Natural killer cell (primary cell): ENCODE measurements at regions not wholly inside any gene's neighbourhood (a gene's known extent, or its start where the extent isn't known, plus 50 kb on each side); places are given as distances from the start of the nearest gene placed in this dataset.

Experiments used
- ATAC-seq, 3 donors: fragments of 150-1000 bp in 2 of 3; fragments of 200-7000 bp in 1 of 3; cut with Tn5 transposase; 1 replicate in 1 of 3; 2 replicates in 2 of 3; pipeline ENCODE4 v1.10.0; 2021; ENCODE audit warnings: mild to moderate bottlenecking in 2 of 3, moderate library complexity in 2 of 3
- DNase-seq, 2 donors: peaks; one replicate each; pipeline versions ENCODE4 v3.0.0 to v3.0.0-alpha.2; 2013 to 2021; ENCODE audit warnings: mixed read lengths in 1 of 2
- H3K27ac ChIP-seq: one replicate; pipeline ENCODE4 v1.5.1; 2013; ENCODE audit warnings: mild to moderate bottlenecking, low read length
- H3K27me3 ChIP-seq: one replicate; pipeline ENCODE4 v1.6.1; 2013; ENCODE audit warnings: low read length; ENCODE audit not compliant: control insufficient read depth, insufficient read depth
- H3K36me3 ChIP-seq: one replicate; pipeline ENCODE4 v1.6.1; 2013; ENCODE audit warnings: low read length; ENCODE audit not compliant: control insufficient read depth, insufficient read depth
- H3K4me1 ChIP-seq: one replicate; pipeline ENCODE4 v1.6.1; 2013; ENCODE audit warnings: low read length; ENCODE audit not compliant: control insufficient read depth, insufficient read depth
- H3K4me3 ChIP-seq: one replicate; pipeline ENCODE4 v1.5.1; 2013; ENCODE audit warnings: low read length
- H3K9me3 ChIP-seq: one replicate; pipeline ENCODE4 v1.6.1; 2013; ENCODE audit warnings: low read length; ENCODE audit not compliant: control insufficient read depth, insufficient read depth
- H3K27ac Mint-ChIP-seq, 2 donors: one replicate each; pipeline ENCODE4 v1.8.0; 2022; ENCODE audit warnings: mild to moderate bottlenecking in 2 of 2, mixed read lengths in 2 of 2, moderate library complexity in 1 of 2
- H3K27me3 Mint-ChIP-seq, 2 donors: one replicate each; pipeline ENCODE4 v1.8.0; 2022; ENCODE audit warnings: low read depth in 2 of 2, mixed read lengths in 2 of 2
- H3K36me3 Mint-ChIP-seq: one replicate; pipeline ENCODE4 v1.8.0; 2022; ENCODE audit warnings: mixed read lengths
- H3K4me1 Mint-ChIP-seq, 2 donors: one replicate each; pipeline ENCODE4 v1.8.0; 2022; ENCODE audit warnings: mixed read lengths in 2 of 2
- H3K4me3 Mint-ChIP-seq: one replicate; pipeline ENCODE4 v1.8.0; 2022; ENCODE audit warnings: mild to moderate bottlenecking, moderate library complexity, mixed read lengths
- H3K9me3 Mint-ChIP-seq, 2 donors: one replicate each; pipeline ENCODE4 v1.8.0; 2022; ENCODE audit warnings: mixed read lengths in 2 of 2
- CTCF ChIP-seq: fragments of 200-600 bp; IDR thresholded peaks from one replicate; pipeline ENCODE4 v1.8.0; 2022; ENCODE audit warnings: antibody characterized with exemption
- WGBS: methylation state at CpG from one replicate; pipeline ENCODE4 v1.1.7; 2013; ENCODE audit warnings: missing lambda C conversion rate; ENCODE audit not compliant: insufficient coverage; 5-methylcytosine and 5-hydroxymethylcytosine counted together
- intact Hi-C: fragments of 100-400 bp; cut with micrococcal nuclease; formaldehyde crosslinking; loops from one replicate; pipeline ENCODE4 v1.14.2; 2022

GRCh38 chr18:42426496-42427015 is 471.5 kb downstream of the PIK3C3 start:
- TF ChIP-seq CTCF = no peak
- no peak for ATAC-seq
- intact Hi-C loops = loop anchor here (10.0 kb wide), 1 partner anchor 48 kb away; no protein-coding TSS in a partner anchor

GRCh38 chr18:42429196-42429595 is 474.2 kb downstream of the PIK3C3 start:
- Mint-ChIP-seq H3K27ac (no peak overlapping the region), H3K36me3 (peaks cover 9% of the 10 kb centered on the region), H3K4me1 (no peaks in the 10 kb centered on the region), H3K9me3 (peaks cover 18 to 21% of the 10 kb centered on the region in 2 donors), H3K4me3 (no peak overlapping the region), H3K27me3 (no peaks in the 10 kb centered on the region)
- DNase-seq = no peak
- H3K4me3 ChIP-seq = no peak overlapping the region
- 66% methylated on average over 5 of the region's 5 CpGs for WGBS
- H3K36me3 ChIP-seq = no peaks in the 10 kb centered on the region
- H3K9me3 ChIP-seq = peaks cover 6% of the 10 kb centered on the region
- no peak overlapping the region for H3K27ac ChIP-seq
- intact Hi-C loops = loop anchor here (10.0 kb wide), 1 partner anchor 46 kb away; no protein-coding TSS in a partner anchor
- TF ChIP-seq CTCF = no peak
- H3K27me3 ChIP-seq = no peaks in the 10 kb centered on the region
- H3K4me1 ChIP-seq = no peaks in the 10 kb centered on the region
- no peak for ATAC-seq

More at GRCh38 chr18:42426496-42427015, 471.5 kb downstream of the PIK3C3 start:
- H3K27ac Mint-ChIP-seq = no peak overlapping the region
- Histone ChIP-seq H3K36me3 (no peaks in the 10 kb centered on the region), H3K9me3 (peaks cover 6% of the 10 kb centered on the region), H3K4me1 (no peaks in the 10 kb centered on the region), H3K27me3 (no peaks in the 10 kb centered on the region), H3K27ac (no peak overlapping the region), H3K4me3 (no peak overlapping the region)
- H3K9me3 Mint-ChIP-seq = peaks cover 22 to 24% of the 10 kb centered on the region in 2 donors
- H3K27me3 Mint-ChIP-seq = no peaks in the 10 kb centered on the region
- H3K4me1 Mint-ChIP-seq = no peaks in the 10 kb centered on the region
- H3K4me3 Mint-ChIP-seq = no peak overlapping the region
- DNase-seq = no peak
- peaks cover 10% of the 10 kb centered on the region for H3K36me3 Mint-ChIP-seq
- WGBS = 64% methylated on average over 2 of the region's 2 CpGs

- DNase-seq (no peak), ATAC-seq (no peak)
- no peaks in the 10 kb centered on the region for H3K27me3 Mint-ChIP-seq
- H3K27ac Mint-ChIP-seq = no peak overlapping the region
- Histone ChIP-seq H3K27me3 (no peaks in the 10 kb centered on the region), H3K36me3 (no peaks in the 10 kb centered on the region), H3K27ac (no peak overlapping the region), H3K4me3 (no peak overlapping the region), H3K9me3 (no peaks in the 10 kb centered on the region), H3K4me1 (no peaks in the 10 kb centered on the region)
- H3K36me3 Mint-ChIP-seq = no peaks in the 10 kb centered on the region
- H3K4me1 Mint-ChIP-seq = no peaks in the 10 kb centered on the region
- intact Hi-C loops = no loop called here
- H3K9me3 Mint-ChIP-seq = peaks cover 5 to 7% of the 10 kb centered on the region in 2 donors
- TF ChIP-seq CTCF = no peak
- no peak overlapping the region for H3K4me3 Mint-ChIP-seq
- WGBS = 86% methylated on average over 1 of the region's 1 CpG
These were observed 481.3 kb downstream of the PIK3C3 start for GRCh38 chr18:42436222-42436765.

GRCh38 chr18:42437001-42437400 is 482.0 kb downstream of the PIK3C3 start:
- Mint-ChIP-seq H3K36me3 (no peaks in the 10 kb centered on the region), H3K9me3 (peaks cover 5 to 10% of the 10 kb centered on the region in 2 donors), H3K27me3 (no peaks in the 10 kb centered on the region), H3K4me1 (no peaks in the 10 kb centered on the region), H3K27ac (no peak overlapping the region), H3K4me3 (no peak overlapping the region)
- H3K9me3 ChIP-seq = no peaks in the 10 kb centered on the region
- 96% methylated on average over 5 of the region's 5 CpGs for WGBS
- H3K27ac ChIP-seq = no peak overlapping the region
- intact Hi-C loops = no loop called here
- no peaks in the 10 kb centered on the region for H3K4me1 ChIP-seq
- no peak for TF ChIP-seq CTCF
- no peak for ATAC-seq
- H3K27me3 ChIP-seq = no peaks in the 10 kb centered on the region
- H3K36me3 ChIP-seq = no peaks in the 10 kb centered on the region
- no peak for DNase-seq
- no peak overlapping the region for H3K4me3 ChIP-seq
